OCI-LY7 (cell line): ENCODE measurements at regions not wholly inside any gene's neighbourhood (a gene's known extent, or its start where the extent isn't known, plus 50 kb on each side); places are given as distances from the start of the nearest gene placed in this dataset.

Experiments
- CTCF ChIP-seq: fragments of 200-600 bp; sonication (generic); conservative IDR thresholded peaks from 2 replicates; pipeline ENCODE4 v1.5.1; 2014; ENCODE audit warnings: mild to moderate bottlenecking, antibody characterized with exemption, low read length, moderate library complexity, mixed read lengths
- EZH2phosphoT487 ChIP-seq: fragments of 200-600 bp; sonication (generic); IDR thresholded peaks from 2 replicates; pipeline ENCODE4 v1.6.1; 2018; ENCODE audit warnings: low read depth, borderline replicate concordance, mild to moderate bottlenecking, mixed run types, antibody characterized with exemption, low read length, moderate library complexity, mixed read lengths

GRCh38 chr17:63289931-63290330, 156.2 kb downstream of the CYB561 start:
- no peak for TF ChIP-seq CTCF
- no peak for TF ChIP-seq EZH2phosphoT487
